Iris pigment epithelial cell (primary cell): ENCODE measurements at regions not wholly inside any gene's neighbourhood (a gene's known extent, or its start where the extent isn't known, plus 50 kb on each side); places are given as distances from the start of the nearest gene placed in this dataset.
A peak's percentile ranks its signal among the peaks of the same experiment; 100 is the strongest.

ENCODE experiments used
- DNase-seq: peaks from one replicate; pipeline ENCODE4 v3.0.0-alpha.2; 2011; ENCODE audit warnings: low read depth

- no peak for DNase-seq
Measured at GRCh38 chr5:39506211-39506610, 81.4 kb upstream of the DAB2 start.

DNA sequence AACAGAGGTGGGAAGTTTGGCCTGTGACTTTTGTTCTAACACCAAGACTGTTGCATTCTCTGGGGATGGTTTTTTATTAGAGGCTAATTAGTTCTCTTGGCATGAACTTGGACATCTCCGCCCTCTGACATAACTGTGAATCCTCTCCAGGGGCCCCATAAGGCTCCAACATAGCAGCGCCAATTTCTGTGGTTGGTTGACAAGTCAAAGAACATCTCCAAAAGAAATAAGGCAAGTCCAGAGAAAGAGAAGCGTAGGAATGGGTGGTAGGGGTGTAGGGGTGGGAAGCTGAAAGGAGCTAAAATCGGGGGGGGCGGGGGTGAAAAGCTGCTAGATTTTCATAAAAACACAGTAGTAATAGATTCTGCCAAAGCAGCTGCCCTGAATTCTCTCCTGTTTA lies 81.0 kb upstream of the DAB2 start:
- DNase-seq, result no peak

DNA sequence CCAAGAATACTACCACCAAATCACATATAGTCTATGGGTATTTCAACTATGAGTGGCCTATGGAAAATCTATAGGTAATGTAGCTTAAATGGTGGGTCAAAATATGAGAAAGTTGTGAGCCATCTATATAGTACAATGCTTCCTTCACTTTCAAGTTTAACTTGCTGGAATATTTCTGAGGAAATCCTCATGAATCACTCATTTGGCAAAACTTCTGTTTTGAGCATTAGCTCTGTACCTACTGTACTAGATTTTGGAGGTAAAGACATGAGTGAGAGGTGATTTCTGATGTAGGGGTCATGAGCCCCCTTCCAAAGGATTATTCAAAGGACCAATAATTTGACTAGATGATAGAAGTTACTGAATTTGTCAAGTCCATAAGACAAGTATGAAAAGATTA lies 80.6 kb upstream of the DAB2 start:
- DNase-seq, result no peak

DNA sequence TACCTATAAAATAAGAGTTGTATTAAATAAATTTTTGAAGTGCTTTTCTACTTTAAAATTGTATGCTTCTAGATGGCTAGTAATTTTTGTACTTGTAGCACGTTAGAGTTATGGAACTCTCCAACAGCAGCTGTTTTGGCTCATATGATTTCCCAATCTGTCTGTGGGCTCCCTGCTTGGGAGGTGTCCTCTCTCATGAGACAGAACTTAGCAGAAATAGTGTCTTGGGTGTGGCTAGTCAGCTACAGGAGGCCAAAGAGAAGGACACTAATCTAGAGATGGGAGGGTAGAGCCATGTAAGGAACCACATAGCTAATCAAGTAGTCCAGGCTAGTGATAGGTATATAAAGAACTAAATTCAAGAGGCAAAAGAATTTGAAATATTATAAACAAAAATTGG lies 78.4 kb upstream of the DAB2 start:
- DNase-seq, result peak; percentile 79

GRCh38 chr5:39502704-39503103 lies 77.9 kb upstream of the DAB2 start:
- no peak for DNase-seq

DNA sequence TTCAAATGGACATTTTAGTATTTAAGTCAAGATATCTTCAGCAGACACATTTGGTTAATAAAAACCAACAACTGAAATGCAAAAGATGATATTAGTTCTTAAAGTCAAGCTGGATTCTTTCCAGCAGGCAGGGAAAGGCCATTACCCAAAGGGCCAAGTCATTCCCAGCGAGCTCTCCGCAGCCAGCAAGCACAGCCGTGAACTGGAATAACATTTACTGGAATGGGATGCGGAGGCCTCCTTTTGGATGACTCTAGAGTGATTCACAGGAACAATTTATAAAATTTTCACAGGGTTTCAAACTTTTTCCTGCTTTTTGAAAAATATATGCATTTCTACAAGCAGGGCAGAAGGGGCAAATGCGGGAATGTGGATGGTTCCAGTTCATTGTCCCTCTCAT lies 76.6 kb upstream of the DAB2 start:
- DNase-seq, result peak; percentile 76

DNA sequence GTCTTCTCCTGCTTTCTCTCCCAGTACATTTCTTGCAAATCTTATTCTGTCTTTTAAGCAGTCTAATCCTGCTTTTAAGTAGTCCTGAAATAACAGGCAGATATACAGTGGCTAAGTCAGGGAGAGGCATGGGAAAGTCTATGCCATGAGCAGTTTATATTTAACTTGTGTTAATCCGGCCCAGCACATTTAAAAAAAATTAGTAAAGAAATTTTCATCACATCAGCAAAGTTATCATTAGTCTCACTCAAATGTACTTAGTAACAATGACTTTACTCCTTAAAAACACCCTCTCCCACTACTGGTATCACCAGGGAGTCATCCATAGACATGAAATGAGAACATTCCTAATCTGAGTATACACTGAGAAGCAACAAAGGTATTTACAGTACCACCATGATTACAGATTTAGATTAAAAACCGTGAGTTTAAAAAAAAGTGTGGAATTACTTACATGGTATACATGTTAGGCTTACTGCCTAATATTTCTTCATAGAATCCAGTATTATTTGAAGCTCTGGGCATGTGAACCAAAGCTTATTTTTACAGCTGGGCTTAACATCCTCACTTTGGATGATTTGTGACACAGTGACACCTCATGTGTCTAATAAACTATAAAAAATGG lies 75.9 kb upstream of the DAB2 start:
- DNase-seq, result no peak

GRCh38 chr5:39498278-39498952 lies 73.6 kb upstream of the DAB2 start:
- DNase-seq, result peak; percentile 88

GRCh38 chr5:39497322-39497721 lies 72.5 kb upstream of the DAB2 start:
- no peak for DNase-seq

DNA sequence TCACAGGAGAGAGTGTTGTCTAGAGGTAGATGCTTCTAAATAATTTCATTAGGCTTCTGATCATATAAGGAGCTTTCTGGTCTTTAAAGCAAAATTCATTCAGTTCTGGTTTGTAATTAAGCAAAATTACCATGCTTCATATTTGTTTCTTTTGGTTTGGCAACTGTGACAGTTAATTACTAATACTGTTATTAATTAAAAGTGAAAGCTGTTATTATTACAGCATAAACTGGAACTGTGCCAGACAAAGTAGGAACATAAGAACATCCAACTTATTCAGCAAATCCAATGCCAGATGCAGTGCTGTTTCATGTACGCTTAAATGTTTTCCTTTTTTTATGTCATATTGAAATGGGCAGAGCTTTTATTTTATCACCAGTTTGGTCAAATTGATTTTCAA lies 70.4 kb upstream of the DAB2 start:
- DNase-seq, result no peak

DNA sequence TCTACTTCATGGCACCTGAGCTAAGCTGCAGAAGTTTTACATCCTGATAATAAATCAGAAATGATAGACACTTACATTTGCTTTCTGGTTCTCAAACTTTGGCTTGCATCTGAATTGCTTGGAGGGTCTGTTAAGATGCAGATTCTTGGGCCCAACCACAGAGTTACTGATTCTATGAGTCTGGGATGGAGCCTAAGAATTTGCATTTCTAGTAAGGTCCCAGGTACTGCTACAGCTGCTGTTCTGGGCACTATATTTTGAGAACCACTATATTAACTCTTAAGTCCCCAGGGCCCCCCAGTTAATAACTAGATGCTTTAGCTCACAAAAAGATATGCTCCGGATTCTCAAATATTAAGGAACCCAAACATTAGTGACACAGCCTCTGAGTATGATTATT lies 69.8 kb upstream of the DAB2 start:
- DNase-seq, result no peak

DNA sequence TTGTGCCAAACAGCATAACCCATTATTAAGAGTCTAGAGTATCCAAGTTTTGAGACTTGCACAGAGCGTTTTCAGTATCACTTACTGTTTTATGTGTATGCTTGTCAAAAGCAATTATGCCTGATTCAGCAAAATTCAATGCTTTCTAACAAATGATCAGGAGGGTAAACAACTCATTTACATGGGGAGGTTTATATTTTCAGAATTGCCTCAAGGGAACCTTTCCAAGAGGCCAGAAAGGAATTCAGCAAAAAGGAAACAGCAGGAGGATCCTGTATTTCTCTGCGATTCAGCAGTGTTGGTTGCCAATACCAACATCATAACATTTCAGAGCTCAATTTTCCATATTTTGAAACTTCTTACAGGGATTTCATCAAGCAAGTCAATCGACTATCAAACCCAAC lies 69.3 kb upstream of the DAB2 start:
- peak; percentile 55 for DNase-seq

DNA sequence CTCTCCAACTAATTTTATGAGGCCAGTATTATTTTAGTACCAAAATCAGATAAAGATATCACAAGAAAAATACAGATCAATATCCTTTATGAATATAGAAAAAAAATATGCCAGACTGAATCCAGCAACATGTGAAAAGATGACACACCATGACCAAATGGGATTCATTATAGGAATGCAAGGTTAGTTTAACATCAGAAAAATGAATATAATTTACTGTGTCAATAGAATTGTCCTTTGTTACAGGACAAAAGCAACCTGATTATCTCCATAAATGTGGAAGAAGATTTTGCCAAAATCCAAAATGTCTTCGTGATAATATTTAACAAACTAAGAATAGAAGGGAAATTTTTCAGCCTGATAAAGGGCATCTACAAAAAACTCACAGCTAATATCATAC lies 66.4 kb upstream of the DAB2 start:
- DNase-seq, result no peak

GRCh38 chr5:39489263-39489662 lies 64.5 kb upstream of the DAB2 start:
- DNase-seq, result no peak

DNA sequence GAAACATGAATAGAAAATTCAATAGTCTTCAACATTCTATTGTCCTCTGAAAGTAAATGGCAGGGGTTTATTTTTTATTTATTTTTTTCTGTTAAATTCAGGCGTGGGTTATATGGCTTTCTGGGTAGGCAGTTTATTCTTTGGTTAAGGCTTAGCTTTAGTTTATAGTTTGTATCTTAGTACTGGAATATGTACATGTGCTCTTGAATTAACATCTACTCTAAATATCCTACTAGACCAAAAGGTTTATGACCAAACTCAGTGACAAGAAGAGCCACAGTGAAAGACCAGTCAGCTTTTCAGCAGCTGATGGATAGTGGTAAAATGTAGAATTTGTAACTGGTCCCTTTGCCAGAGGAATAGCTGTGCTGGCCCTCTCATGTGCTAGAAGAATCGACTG lies 62.0 kb upstream of the DAB2 start:
- no peak for DNase-seq

- no peak for DNase-seq
Measured at GRCh38 chr5:39486361-39486760, 61.6 kb upstream of the DAB2 start.

DNA sequence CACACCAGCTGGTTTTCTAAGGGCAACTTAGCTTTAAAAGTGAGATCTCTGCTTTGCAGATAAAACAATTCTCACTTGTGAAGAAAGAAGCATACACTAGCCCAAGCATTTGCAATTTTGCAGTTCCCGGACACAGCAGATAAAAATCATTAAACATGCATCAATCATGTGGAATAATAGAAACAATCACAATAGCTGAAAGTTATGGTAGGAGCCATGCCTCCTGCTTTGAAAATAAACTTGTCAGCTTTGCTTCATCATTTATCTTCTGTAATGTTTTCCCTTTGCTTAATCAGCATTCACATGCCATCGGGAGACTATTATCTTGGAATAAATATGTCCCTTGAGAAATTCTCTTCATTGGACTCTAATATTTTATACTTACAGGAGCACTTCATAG lies 60.3 kb upstream of the DAB2 start:
- no peak for DNase-seq

DNA sequence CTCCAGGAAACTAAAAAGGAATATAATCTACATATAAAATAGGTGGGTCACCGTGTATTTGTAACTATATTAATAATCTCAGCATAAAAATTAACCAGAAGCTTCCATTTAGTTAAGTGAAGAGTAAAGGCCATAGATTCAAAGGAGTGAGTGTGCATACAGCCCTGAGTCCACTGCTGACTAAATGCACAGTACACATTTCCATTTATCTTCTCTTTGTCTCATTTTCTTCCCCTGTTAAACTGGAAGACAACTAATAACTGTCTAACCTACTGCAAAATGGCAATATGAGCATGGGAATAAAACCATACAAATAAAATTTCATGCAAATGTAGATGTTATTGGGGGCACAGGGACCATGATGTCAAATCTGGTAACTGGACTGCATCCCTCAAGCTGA lies 59.9 kb upstream of the DAB2 start:
- DNase-seq, result no peak

DNA sequence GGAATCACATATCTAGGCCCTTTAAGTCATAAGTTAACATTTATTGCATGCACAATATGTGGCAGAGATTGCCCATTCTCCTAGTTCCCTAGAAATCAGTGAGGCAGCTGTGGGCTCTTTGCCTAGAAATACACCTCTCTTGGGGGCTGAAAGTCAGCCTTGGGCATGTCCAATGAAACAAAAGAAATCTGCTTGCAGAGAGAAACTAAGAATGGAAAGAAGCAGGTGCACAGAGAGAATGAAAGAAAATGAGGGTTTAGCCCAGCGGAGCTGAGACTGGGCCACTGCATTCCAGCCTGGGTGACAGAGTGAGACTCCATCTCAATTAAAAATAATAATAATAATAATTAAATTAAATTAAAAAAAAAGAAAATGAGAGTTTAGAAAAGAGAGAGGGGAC lies 57.3 kb upstream of the DAB2 start:
- DNase-seq, result no peak

- DNase-seq, result no peak
Measured at GRCh38 chr5:39479537-39479936, 54.8 kb upstream of the DAB2 start.

DNA sequence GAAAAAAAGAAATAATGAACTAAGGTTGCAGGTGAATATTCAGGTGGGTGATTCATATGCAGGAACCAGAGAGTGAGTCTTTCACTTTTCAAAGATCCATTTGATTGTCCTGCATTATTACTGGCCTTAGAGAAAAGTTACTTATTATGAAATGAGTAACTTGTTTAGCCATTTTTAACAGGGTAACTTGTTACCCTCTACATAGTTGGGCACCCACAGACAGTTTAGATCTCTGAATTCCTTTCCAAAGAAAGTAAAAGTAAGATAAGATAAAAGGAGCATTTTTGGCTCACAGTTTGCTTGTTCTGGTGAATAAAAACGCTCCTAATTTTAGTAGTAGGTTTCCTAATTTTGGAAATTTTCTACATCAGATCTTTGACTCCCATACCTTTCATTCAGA lies 54.1 kb upstream of the DAB2 start:
- peak; percentile 22 for DNase-seq

DNA sequence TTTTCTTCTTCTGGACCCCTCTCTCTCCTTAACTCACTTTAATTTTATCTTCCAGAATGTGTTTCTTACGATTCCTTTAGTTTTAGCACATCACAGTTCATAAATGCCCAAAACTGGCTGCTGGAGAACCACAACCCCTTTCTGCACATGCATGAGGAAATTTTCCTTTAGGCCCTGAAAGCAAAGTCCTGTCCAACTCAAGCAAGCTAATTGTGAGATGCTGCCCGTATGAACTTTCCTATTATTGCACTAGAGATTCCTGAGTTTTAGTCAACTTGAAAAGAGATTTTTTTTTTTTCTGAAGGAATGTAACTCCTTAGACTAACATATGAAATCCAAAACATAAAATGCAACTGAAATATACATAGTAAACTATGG lies 52.1 kb upstream of the DAB2 start:
- DNase-seq, result peak; percentile 17

DNA sequence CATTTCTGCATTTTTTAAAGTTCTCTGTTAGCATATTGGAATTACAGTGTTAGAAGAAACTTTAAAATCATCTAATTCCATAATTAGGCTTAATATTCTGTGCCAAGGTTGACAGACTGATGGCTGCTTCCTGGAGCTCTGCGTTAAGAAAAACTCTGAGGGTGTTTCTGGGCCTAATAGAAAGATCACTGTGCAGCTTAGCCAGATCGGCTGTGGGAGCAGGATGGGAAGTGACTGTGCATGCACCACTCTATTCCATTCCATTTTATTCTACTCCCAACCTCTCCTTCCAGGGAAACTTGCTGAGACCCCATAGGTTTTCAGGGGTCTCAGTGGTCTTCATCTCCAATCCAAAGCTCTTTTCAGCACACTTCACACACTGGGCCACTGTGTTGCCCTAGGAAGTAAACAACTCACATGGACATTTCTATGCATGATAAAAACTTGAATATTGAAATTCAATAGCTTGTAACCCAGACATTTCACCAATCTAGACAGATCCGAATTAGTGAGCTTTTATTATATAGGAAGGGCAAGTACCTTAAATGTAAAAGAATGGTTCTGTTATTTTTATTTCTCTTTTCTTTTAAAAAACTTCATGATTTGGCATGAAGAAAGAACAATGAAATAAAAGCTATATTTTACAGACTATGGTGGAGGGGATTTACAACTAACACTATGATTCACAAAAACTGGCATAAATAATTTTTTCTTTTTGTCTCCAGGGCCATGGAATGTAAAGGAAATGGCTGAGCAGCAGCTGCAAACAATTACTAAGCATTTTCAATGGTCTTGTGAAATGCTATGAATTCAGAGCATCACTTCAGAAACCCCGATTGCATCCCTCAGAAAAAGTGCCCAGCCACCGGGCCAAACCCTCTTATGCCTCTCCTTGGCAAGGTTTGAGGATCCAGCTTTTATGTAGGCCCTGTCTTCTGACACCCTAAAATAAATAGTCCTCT lies 51.4 kb upstream of the DAB2 start:
- peak; percentile 90 for DNase-seq
